CD1c-positive myeloid dendritic cell (primary cell): ENCODE measurements at regions not wholly inside any gene's neighbourhood (a gene's known extent, or its start where the extent isn't known, plus 50 kb on each side); places are given as distances from the start of the nearest gene placed in this dataset.

ENCODE experiments used
- DNase-seq: peaks from one replicate; pipeline ENCODE4 v3.0.0-alpha.2; 2016; ENCODE audit errors: extremely low spot score

GRCh38 chr2:65739927-65740326 lies 307.5 kb upstream of the SPRED2 start:
- DNase-seq, result no peak

- DNase-seq, result no peak
These were observed 305.1 kb upstream of the SPRED2 start for GRCh38 chr2:65737452-65738011.

GRCh38 chr2:65731476-65731875 lies 299.1 kb upstream of the SPRED2 start:
- DNase-seq, result no peak

GRCh38 chr2:65730186-65730585 lies 297.8 kb upstream of the SPRED2 start:
- DNase-seq, result no peak

GRCh38 chr2:65729246-65729645 lies 296.8 kb upstream of the SPRED2 start:
- no peak for DNase-seq

GRCh38 chr2:65728477-65729180 lies 296.2 kb upstream of the SPRED2 start:
- DNase-seq, result no peak

- DNase-seq, result peak; percentile 6
These were observed 295.4 kb upstream of the SPRED2 start for GRCh38 chr2:65727816-65728215.

- peak; percentile 56 for DNase-seq
These were observed 295.0 kb upstream of the SPRED2 start for GRCh38 chr2:65727381-65727780.

- no peak for DNase-seq
These were observed 292.4 kb upstream of the SPRED2 start for GRCh38 chr2:65724752-65725151.

GRCh38 chr2:65724336-65724735 lies 291.9 kb upstream of the SPRED2 start:
- peak; percentile 55 for DNase-seq

- no peak for DNase-seq
These were observed 289.8 kb upstream of the SPRED2 start for GRCh38 chr2:65722028-65722778.

GRCh38 chr2:65716698-65717097 lies 284.3 kb upstream of the SPRED2 start:
- no peak for DNase-seq

GRCh38 chr2:65715323-65715722 lies 282.9 kb upstream of the SPRED2 start:
- no peak for DNase-seq

- DNase-seq, result no peak
These were observed 282.5 kb upstream of the SPRED2 start for GRCh38 chr2:65714866-65715265.

- no peak for DNase-seq
These were observed 279.5 kb upstream of the SPRED2 start for GRCh38 chr2:65711863-65712262.

- no peak for DNase-seq
These were observed 278.4 kb upstream of the SPRED2 start for GRCh38 chr2:65710779-65711295.

- DNase-seq, result no peak
These were observed 278.0 kb upstream of the SPRED2 start for GRCh38 chr2:65710356-65710755.

GRCh38 chr2:65708086-65708485 lies 275.7 kb upstream of the SPRED2 start:
- no peak for DNase-seq

- DNase-seq, result no peak
These were observed 274.0 kb upstream of the SPRED2 start for GRCh38 chr2:65706411-65706810.

- no peak for DNase-seq
These were observed 268.8 kb upstream of the SPRED2 start for GRCh38 chr2:65701191-65701590.

GRCh38 chr2:65700720-65701119 lies 268.3 kb upstream of the SPRED2 start:
- DNase-seq, result no peak

GRCh38 chr2:65700004-65700651 lies 267.7 kb upstream of the SPRED2 start:
- no peak for DNase-seq
